Hippocampal formation (tissue), 2 donors: ENCODE measurements at regions not wholly inside any gene's neighbourhood (a gene's known extent, or its start where the extent isn't known, plus 50 kb on each side); places are given as distances from the start of the nearest gene placed in this dataset.
A peak's percentile ranks its signal among the peaks of the same experiment; 100 is the strongest.
"Not testable (repeated sequence)": the region's sequence is repeated elsewhere in the genome, so short reads cannot be mapped to it uniquely, and the experiment has no call there.

ENCODE experiments used
- DNase-seq, 2 donors: peaks; one replicate each; lab custom pipeline; 2025; lab: John Stamatoyannopoulos, UW

DNA sequence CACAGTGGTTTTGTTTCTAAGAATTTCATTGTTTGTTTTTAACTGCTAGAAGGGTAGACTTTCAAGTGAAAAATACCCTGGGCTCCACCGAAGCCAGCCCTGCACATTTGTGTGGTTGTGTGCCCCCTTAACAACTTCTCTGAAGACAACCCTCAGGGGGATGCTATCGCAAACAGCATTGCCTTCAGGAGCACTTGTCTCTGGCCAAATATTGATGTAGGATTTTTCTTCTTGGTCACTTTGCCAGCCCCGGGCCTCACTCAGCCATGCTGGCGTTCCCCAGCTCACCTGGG is 69.2 kb upstream of the SERP2 start:
- no peak for DNase-seq

DNA sequence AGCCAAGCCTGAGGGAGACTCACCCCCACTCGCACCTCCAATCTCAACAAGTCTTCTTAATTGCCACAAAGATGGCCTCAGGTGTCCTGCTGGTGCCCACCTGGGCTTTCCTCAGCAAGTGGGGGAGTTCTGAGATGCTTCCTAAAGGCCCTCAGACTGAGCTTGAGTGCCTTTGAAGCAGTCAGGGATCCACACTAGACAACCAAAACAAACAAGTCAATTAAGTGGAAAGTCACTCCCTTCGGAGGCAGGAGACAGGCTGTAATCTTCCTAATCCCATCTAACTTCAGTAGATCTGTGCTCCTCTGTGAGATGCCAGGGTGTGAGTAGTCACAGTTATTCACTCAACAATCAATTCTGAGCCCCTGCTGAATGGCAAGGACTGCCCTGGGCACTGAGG is 68.3 kb upstream of the SERP2 start:
- no peak for DNase-seq

- DNase-seq, result no peak
These were observed 67.7 kb upstream of the SERP2 start for GRCh38 chr13:44305917-44306370.

DNA sequence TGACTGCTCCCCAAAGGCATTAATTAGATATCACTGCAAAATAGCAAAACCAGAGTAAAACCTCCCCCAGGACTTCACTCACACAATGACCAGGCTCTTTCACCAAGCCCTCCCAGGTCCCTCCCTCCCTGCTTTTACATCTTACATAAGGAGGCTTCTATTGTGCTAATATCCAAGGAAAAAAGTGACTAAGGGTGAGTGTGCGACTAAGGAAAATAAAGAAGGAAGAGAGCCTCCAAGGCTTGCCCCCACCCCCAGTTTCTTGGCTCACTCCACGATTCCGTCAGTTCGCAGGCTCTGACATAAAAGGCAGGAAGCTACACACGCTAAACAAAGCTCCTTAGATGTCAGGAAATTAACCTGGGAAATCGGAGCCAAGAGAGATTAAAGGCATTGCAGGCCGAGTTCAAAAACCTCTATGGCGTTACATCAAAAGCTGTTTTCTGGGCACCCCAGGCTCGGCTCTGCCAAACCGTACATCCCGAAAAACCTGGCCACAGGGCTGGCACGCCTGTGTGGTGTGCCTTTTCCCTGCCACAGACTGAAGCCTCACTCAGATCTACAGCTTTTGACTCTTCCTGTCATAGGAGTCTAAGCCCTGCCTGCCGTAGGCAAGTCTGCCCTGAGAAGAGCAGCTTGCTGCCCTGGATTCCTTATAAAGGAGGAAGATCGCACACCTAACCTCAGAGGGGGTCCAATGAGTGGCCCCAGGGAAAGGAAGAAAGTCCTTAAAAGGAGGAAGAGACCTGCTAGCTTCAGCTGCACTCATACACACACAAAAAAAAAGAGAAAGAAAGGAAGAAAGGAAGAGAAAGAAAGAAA is 67.0 kb upstream of the SERP2 start:
- no peak for DNase-seq

DNA sequence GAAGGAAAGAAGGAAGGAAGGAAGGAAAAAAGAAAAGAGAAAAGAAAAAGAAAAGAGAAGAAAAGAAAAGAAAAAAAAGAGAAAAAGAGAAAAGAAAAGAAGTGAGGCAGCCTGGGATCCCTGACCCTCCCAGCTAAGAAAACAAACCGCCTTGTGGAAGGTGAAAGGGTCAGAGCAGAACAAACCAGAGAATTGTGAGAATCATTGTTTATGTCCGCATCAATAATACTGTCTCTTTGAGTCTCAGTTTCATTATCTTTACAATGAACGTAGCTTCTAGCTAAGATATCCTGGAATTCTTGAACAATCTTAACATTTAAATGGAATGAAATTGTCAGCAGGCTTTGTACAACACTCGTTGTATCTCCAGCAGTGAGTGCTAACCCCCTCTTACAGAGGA is 66.4 kb upstream of the SERP2 start:
- DNase-seq, result no peak

GRCh38 chr13:44307844-44308243 is 65.8 kb upstream of the SERP2 start:
- DNase-seq, result no peak

GRCh38 chr13:44308352-44308751 is 65.3 kb upstream of the SERP2 start:
- no peak for DNase-seq

DNA sequence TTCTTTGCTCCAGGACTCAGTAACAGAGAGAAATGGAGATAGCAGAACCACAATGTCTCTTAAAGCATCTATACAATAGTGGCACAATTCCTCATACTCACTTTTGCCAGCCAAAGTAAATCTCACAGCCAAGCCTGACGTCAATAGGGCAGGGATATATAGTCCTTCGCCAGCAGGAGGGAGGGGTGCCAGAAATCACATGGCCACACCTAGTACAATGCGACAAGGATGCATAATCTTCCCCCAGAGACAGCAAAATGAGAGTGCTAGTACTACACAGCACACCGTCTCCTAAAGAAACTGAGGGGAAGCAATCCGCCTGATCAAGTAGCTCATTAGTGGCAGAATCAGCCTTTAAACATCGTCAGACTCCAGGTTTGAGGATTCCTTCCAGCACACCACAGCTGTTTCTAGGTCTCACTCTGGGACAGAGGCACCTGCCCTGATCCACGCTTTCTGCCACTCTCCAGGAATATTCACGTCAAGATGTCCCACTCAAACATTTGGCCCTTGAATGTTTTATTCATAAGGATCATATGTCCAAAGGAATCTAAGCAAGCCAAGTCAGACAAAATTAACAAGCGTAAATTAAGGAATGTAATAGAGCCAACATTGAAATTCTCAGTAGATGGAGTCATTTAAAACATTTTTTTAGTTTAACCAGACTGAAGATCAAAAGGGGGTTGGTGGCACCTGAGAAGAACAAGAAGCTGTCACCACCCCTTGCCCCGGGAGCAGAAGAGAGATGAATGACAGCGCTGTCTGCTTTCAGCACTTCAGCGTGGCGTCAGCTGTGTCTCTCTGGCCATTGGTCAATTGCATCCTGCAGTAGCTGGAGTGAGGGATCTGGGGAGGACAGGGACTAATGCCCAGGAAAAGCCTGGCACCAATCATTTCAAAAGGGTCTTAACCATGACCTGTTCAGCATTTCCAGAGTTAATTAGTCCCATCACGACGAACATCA is 63.5 kb upstream of the SERP2 start:
- peak in 1 of 2 donors; percentile 25 for DNase-seq

DNA sequence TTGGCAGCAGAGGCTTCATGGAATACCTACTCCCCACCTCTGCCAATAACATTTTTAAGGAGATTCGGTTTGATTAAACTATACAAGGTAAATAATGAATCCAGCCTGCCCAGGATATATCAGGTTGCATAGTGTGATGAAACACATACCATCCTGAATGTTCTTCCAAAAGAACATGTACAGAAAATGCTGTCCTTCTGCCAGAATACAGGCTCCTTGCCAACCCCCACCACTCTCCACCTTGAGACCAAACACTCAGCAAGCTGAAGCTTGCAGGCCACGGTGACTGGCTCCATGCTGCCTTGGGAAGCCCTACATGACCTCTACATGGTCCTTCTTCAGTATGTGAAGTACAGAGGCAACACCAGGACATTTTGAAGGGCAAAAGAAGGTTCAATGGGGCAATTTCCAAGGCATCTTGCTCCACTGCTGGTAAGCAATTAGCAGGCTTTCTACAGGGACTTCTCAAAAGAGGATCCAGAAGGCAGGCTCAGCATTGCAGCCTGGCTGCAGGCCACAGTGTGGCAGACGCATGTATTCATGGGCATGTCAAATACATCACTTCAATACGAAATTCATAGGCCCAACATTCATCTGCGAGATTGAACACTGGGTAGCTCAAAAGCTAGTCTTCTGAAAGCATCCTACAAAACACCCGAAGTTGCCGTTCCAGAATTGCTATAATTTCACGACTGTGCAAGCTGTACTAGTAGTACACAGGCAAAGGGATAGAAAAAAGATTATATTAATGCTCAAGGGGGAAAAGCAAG is 62.4 kb upstream of the SERP2 start:
- DNase-seq, result no peak

GRCh38 chr13:44312131-44312530 is 61.5 kb upstream of the SERP2 start:
- DNase-seq, result no peak

DNA sequence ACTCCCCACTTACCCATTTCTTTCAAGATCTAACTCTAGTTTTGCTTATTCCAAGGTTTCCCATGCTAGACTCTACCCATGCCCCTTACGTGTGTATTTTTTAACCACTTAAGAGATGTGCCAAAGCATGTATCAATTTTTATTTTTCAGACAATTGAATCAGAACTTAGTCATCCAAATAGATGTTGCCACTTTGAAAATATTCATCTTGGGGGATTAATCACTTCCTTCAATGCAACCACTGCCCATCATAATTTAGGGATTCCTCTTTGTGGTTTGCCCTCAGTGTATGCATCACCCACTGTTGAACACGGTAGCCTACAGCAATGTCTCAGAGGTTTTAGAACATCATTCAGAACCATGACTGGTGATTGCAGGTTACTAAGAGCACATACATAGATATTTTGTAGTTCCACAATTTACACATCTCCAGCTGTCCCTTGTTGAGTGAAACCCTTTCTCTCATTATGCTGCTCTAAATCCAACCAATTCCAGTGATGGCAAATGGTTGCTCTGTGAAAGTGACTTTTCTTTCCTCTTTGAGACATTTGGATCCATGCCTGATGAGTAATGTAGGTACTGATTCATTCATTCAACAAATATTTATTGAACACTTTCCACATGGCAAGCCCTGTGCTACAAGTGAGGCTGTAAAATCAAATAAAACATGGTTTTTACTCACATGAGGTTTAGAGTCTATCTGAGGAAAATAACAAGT is 60.6 kb upstream of the SERP2 start:
- no peak for DNase-seq

GRCh38 chr13:44313674-44314073 is 60.0 kb upstream of the SERP2 start:
- DNase-seq, result no peak

DNA sequence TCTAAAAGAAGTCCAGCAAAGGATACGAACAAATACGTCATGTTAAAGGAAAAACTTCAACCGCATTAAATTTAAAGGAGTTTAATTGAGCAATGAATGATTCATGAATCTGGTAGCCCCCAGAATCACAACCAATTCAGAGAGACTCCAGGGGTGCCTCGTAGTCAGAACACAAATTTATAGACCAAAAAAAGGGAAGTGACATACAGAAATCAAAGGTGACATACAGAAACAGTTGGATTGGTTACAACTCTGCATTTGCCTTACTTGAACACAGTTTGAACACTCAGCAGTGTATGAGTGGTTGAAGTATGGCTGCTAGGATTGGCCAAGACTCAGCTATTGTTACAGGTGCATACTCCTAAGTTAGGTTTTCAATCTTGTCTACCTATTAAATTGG is 59.5 kb upstream of the SERP2 start:
- not testable (repeated sequence) for DNase-seq

DNA sequence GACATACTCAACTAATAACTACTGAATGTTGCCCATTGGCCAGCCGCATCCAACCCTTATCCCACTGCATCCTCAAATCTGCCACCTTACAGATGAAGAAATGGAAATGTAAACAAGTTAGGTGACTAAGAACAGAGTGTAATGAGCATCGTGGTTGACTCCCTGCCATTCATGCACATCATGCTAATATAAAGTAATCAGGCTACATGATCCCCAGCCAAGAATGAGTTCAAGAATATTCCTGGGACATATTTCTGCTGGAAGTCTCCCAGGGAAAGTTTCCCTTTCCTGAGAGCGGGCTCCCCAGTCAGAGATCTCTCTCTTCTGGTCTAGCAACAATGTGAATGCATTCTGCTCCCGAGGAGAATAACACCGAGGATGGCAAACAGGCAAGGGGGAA is 55.9 kb upstream of the SERP2 start:
- DNase-seq, result no peak

DNA sequence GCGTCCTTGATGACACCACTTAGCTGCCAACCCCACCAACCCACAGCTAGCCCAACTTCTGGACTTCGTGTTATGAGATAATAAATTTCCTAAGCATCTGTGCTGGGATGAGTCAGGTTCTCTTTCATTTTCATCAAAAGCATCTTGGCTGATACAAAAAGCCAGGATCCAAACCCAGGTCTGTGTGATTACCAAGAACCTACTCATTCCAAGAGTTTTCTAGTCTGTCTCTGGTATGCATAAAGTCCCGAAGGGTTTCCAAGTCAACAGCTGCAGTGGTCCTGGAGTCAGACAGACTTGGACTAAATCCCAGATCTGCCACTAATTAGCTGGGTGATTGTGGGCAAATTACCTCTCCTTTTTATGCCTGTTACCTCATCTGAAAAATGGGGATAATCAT is 55.5 kb upstream of the SERP2 start:
- no peak for DNase-seq

GRCh38 chr13:44320611-44321010 is 53.0 kb upstream of the SERP2 start:
- no peak for DNase-seq

GRCh38 chr13:44321961-44322360 is 51.7 kb upstream of the SERP2 start:
- DNase-seq, result no peak

GRCh38 chr13:44322928-44323327 is 50.7 kb upstream of the SERP2 start:
- DNase-seq, result no peak

GRCh38 chr13:44323754-44324153 is 49.9 kb upstream of the SERP2 start:
- DNase-seq, result no peak
